ENCODE measurements at regions not wholly inside any gene's neighbourhood (a gene's known extent, or its start where the extent isn't known, plus 50 kb on each side); places are given as distances from the start of the nearest gene placed in this dataset.

GRCh38 chr3:107950417-107950816 is 140.4 kb downstream of the CD47 start:
- no peak overlapping the region for H4K91ac ChIP-seq (ENCODE audit: low read depth, low read length)
- no CpG with 5 or more reads among the region's 2 CpGs for WGBS (ENCODE audit: extremely low coverage, insufficient coverage, insufficient read length)
- H2AK5ac ChIP-seq (ENCODE audit: low read length), result no peak overlapping the region
- H3K27ac ChIP-seq (ENCODE audit: low read depth, low read length), result no peak overlapping the region
- no peaks in the 10 kb centered on the region for H3K36me3 ChIP-seq (ENCODE audit: control insufficient read depth in 1 of 2, insufficient read depth in 2 of 2, low read length in 2 of 2)
- H3K14ac ChIP-seq (ENCODE audit: low read length), result no peak overlapping the region
- H3K79me1 ChIP-seq (ENCODE audit: low read length), result no peaks in the 10 kb centered on the region
- H2BK5ac ChIP-seq (ENCODE audit: low read depth, low read length, poor library complexity), result no peak overlapping the region
- H3K18ac ChIP-seq (ENCODE audit: low read length), result no peak overlapping the region
- H4K12ac ChIP-seq (ENCODE audit: low read depth, low read length), result no peak overlapping the region
- no peak overlapping the region for H3K9ac ChIP-seq (ENCODE audit: low read length)
- no peak overlapping the region for H2BK12ac ChIP-seq (ENCODE audit: low read length)
- no peaks in the 10 kb centered on the region for H3K4me1 ChIP-seq (ENCODE audit: control insufficient read depth in 1 of 2, insufficient read depth in 2 of 2, low read length in 2 of 2)
- H3K23ac ChIP-seq (ENCODE audit: low read length), result no peak overlapping the region
- H3K4ac ChIP-seq (ENCODE audit: low read depth, low read length), result no peak overlapping the region
- H2BK120ac ChIP-seq (ENCODE audit: insufficient read depth, low read length, poor library complexity), result no peak overlapping the region
- DNase-seq, result no peak
- H2AFZ ChIP-seq (ENCODE audit: insufficient read depth, low read length, poor library complexity), result no peak overlapping the region
- no peak overlapping the region for H4K8ac ChIP-seq (ENCODE audit: low read depth, low read length)
- H3K27me3 ChIP-seq (ENCODE audit: insufficient read depth, low read length), result no peaks in the 10 kb centered on the region
- no peaks in the 10 kb centered on the region for H3K79me2 ChIP-seq (ENCODE audit: control insufficient read depth, insufficient read depth, low read length, poor library complexity)
- H3K4me2 ChIP-seq (ENCODE audit: low read length), result no peak overlapping the region
- no peak overlapping the region for H3K4me3 ChIP-seq (ENCODE audit: low read depth, low read length)
- no peaks in the 10 kb centered on the region for H3K9me3 ChIP-seq (ENCODE audit: insufficient read depth, low read depth, low read length)

GRCh38 chr3:107949394-107949970 is 141.3 kb downstream of the CD47 start:
- Histone ChIP-seq H3K4me3 (ENCODE audit: low read depth, low read length) (no peak overlapping the region), H2BK5ac (ENCODE audit: low read depth, low read length, poor library complexity) (no peak overlapping the region), H4K8ac (ENCODE audit: low read depth, low read length) (no peak overlapping the region), H3K9me3 (ENCODE audit: insufficient read depth, low read depth, low read length) (no peaks in the 10 kb centered on the region), H4K91ac (ENCODE audit: low read depth, low read length) (no peak overlapping the region), H3K4me1 (ENCODE audit: control insufficient read depth in 1 of 2, insufficient read depth in 2 of 2, low read length in 2 of 2) (no peaks in the 10 kb centered on the region), H3K79me1 (ENCODE audit: low read length) (no peaks in the 10 kb centered on the region), H2BK12ac (ENCODE audit: low read length) (no peak overlapping the region), H3K4ac (ENCODE audit: low read depth, low read length) (no peak overlapping the region), H2BK120ac (ENCODE audit: insufficient read depth, low read length, poor library complexity) (no peak overlapping the region), H3K14ac (ENCODE audit: low read length) (no peak overlapping the region), H3K9ac (ENCODE audit: low read length) (no peak overlapping the region), H3K36me3 (ENCODE audit: control insufficient read depth in 1 of 2, insufficient read depth in 2 of 2, low read length in 2 of 2) (no peaks in the 10 kb centered on the region), H3K4me2 (ENCODE audit: low read length) (no peak overlapping the region), H4K12ac (ENCODE audit: low read depth, low read length) (no peak overlapping the region), H3K18ac (ENCODE audit: low read length) (no peak overlapping the region), H3K27ac (ENCODE audit: low read depth, low read length) (no peak overlapping the region), H3K27me3 (ENCODE audit: insufficient read depth, low read length) (no peaks in the 10 kb centered on the region), H3K23ac (ENCODE audit: low read length) (no peak overlapping the region), H2AFZ (ENCODE audit: insufficient read depth, low read length, poor library complexity) (no peak overlapping the region), H3K79me2 (ENCODE audit: control insufficient read depth, insufficient read depth, low read length, poor library complexity) (no peaks in the 10 kb centered on the region), H2AK5ac (ENCODE audit: low read length) (no peak overlapping the region)
- no CpG with 5 or more reads among the region's 3 CpGs for WGBS (ENCODE audit: extremely low coverage, insufficient coverage, insufficient read length)
- DNase-seq, result no peak

GRCh38 chr3:107947203-107947602 is 143.6 kb downstream of the CD47 start:
- no peak overlapping the region for H2BK120ac ChIP-seq (ENCODE audit: insufficient read depth, low read length, poor library complexity)
- H3K18ac ChIP-seq (ENCODE audit: low read length), result no peak overlapping the region
- H3K79me2 ChIP-seq (ENCODE audit: control insufficient read depth, insufficient read depth, low read length, poor library complexity), result no peaks in the 10 kb centered on the region
- no peak overlapping the region for H3K23ac ChIP-seq (ENCODE audit: low read length)
- no peaks in the 10 kb centered on the region for H3K79me1 ChIP-seq (ENCODE audit: low read length)
- no peak overlapping the region for H3K9ac ChIP-seq (ENCODE audit: low read length)
- no peak overlapping the region for H4K91ac ChIP-seq (ENCODE audit: low read depth, low read length)
- no peaks in the 10 kb centered on the region for H3K27me3 ChIP-seq (ENCODE audit: insufficient read depth, low read length)
- no peak overlapping the region for H2AFZ ChIP-seq (ENCODE audit: insufficient read depth, low read length, poor library complexity)
- no peak overlapping the region for H4K12ac ChIP-seq (ENCODE audit: low read depth, low read length)
- H2BK12ac ChIP-seq (ENCODE audit: low read length), result no peak overlapping the region
- no peak overlapping the region for H3K4ac ChIP-seq (ENCODE audit: low read depth, low read length)
- no peak overlapping the region for H2AK5ac ChIP-seq (ENCODE audit: low read length)
- no peak for DNase-seq
- no peak overlapping the region for H3K4me2 ChIP-seq (ENCODE audit: low read length)
- no peaks in the 10 kb centered on the region for H3K36me3 ChIP-seq (ENCODE audit: control insufficient read depth in 1 of 2, insufficient read depth in 2 of 2, low read length in 2 of 2)
- no peak overlapping the region for H3K27ac ChIP-seq (ENCODE audit: low read depth, low read length)
- no peak overlapping the region for H4K8ac ChIP-seq (ENCODE audit: low read depth, low read length)
- no peak overlapping the region for H3K14ac ChIP-seq (ENCODE audit: low read length)
- no peaks in the 10 kb centered on the region for H3K9me3 ChIP-seq (ENCODE audit: insufficient read depth, low read depth, low read length)
- no peaks in the 10 kb centered on the region for H3K4me1 ChIP-seq (ENCODE audit: control insufficient read depth in 1 of 2, insufficient read depth in 2 of 2, low read length in 2 of 2)
- H2BK5ac ChIP-seq (ENCODE audit: low read depth, low read length, poor library complexity), result no peak overlapping the region
- H3K4me3 ChIP-seq (ENCODE audit: low read depth, low read length), result no peak overlapping the region

- H3K9me3 ChIP-seq (ENCODE audit: insufficient read depth, low read depth, low read length), result no peaks in the 10 kb centered on the region
- no peak overlapping the region for H4K91ac ChIP-seq (ENCODE audit: low read depth, low read length)
- H4K12ac ChIP-seq (ENCODE audit: low read depth, low read length), result no peak overlapping the region
- H3K27me3 ChIP-seq (ENCODE audit: insufficient read depth, low read length), result no peaks in the 10 kb centered on the region
- H2AK5ac ChIP-seq (ENCODE audit: low read length), result no peak overlapping the region
- H3K79me1 ChIP-seq (ENCODE audit: low read length), result no peaks in the 10 kb centered on the region
- H4K8ac ChIP-seq (ENCODE audit: low read depth, low read length), result no peak overlapping the region
- no peaks in the 10 kb centered on the region for H3K4me1 ChIP-seq (ENCODE audit: control insufficient read depth in 1 of 2, insufficient read depth in 2 of 2, low read length in 2 of 2)
- H3K4me3 ChIP-seq (ENCODE audit: low read depth, low read length), result no peak overlapping the region
- no peak for DNase-seq
- H3K4me2 ChIP-seq (ENCODE audit: low read length), result no peak overlapping the region
- H3K9ac ChIP-seq (ENCODE audit: low read length), result no peak overlapping the region
- no peak overlapping the region for H3K4ac ChIP-seq (ENCODE audit: low read depth, low read length)
- no peak overlapping the region for H3K14ac ChIP-seq (ENCODE audit: low read length)
- no CpG with 5 or more reads among the region's 1 CpG for WGBS (ENCODE audit: extremely low coverage, insufficient coverage, insufficient read length)
- no peak overlapping the region for H2BK5ac ChIP-seq (ENCODE audit: low read depth, low read length, poor library complexity)
- H3K36me3 ChIP-seq (ENCODE audit: control insufficient read depth in 1 of 2, insufficient read depth in 2 of 2, low read length in 2 of 2), result no peaks in the 10 kb centered on the region
- H3K27ac ChIP-seq (ENCODE audit: low read depth, low read length), result no peak overlapping the region
- H2BK12ac ChIP-seq (ENCODE audit: low read length), result no peak overlapping the region
- H3K18ac ChIP-seq (ENCODE audit: low read length), result no peak overlapping the region
- H3K79me2 ChIP-seq (ENCODE audit: control insufficient read depth, insufficient read depth, low read length, poor library complexity), result no peaks in the 10 kb centered on the region
- no peak overlapping the region for H3K23ac ChIP-seq (ENCODE audit: low read length)
- no peak overlapping the region for H2BK120ac ChIP-seq (ENCODE audit: insufficient read depth, low read length, poor library complexity)
- no peak overlapping the region for H2AFZ ChIP-seq (ENCODE audit: insufficient read depth, low read length, poor library complexity)
Observed at GRCh38 chr3:107946700-107947099, 144.1 kb downstream of the CD47 start.

Measured in trophoblast cell (in vitro differentiated cells and primary cell).